AG04450 (cell line): ENCODE measurements at regions not wholly inside any gene's neighbourhood (a gene's known extent, or its start where the extent isn't known, plus 50 kb on each side); places are given as distances from the start of the nearest gene placed in this dataset.

Experiments used
- CTCF ChIA-PET: fragments of 300-600, 350-600 bp; formaldehyde crosslinking; extraction: SDS; loops from one replicate; lab custom pipeline; 2022; ENCODE audit warnings: antibody characterized with exemption, inconsistent platforms; lab: Charles Lee
- POLR2A ChIA-PET: fragments of 350-600 bp; formaldehyde crosslinking; extraction: SDS; loops from one replicate; lab custom pipeline; 2021; ENCODE audit warnings: antibody characterized with exemption, inconsistent platforms; lab: Yijun Ruan, JAX
- DNase-seq: peaks from one replicate; pipeline ENCODE4 v3.0.0-alpha.2; 2011; ENCODE audit warnings: low read depth, low spot score
- H3K27ac ChIP-seq: one replicate; pipeline ENCODE4 v1.5.1; 2012; ENCODE audit warnings: low read depth, low read length, control low read depth
- H3K27me3 ChIP-seq: one replicate; pipeline ENCODE4 v1.6.0; 2012; ENCODE audit warnings: low read length; ENCODE audit not compliant: control insufficient read depth, insufficient read depth
- H3K4me3 ChIP-seq: 2 replicates; pipeline ENCODE4 v1.5.1; 2011; ENCODE audit warnings: mild to moderate bottlenecking, low read depth, low read length, control low read depth
- H3K9me3 ChIP-seq: 2 replicates; pipeline ENCODE4 v1.5.1; 2012; ENCODE audit warnings: low read length; ENCODE audit not compliant: control insufficient read depth, insufficient read depth
- CTCF ChIP-seq: IDR thresholded peaks from 2 replicates; pipeline ENCODE4 v1.5.1; 2011; ENCODE audit warnings: low read depth, low read length, control low read depth, inconsistent platforms

- POLR2A ChIA-PET, result no interaction called here
Observed at GRCh38 chr9:87798261-87798833, 72.4 kb downstream of the CTSL start.

GRCh38 chr9:87799503-87799902 is 73.6 kb downstream of the CTSL start:
- Histone ChIP-seq H3K27me3 (peaks cover 19% of the 10 kb centered on the region), H3K4me3 (no peak overlapping the region), H3K27ac (no peak overlapping the region), H3K9me3 (no peaks in the 10 kb centered on the region)
- no peak for DNase-seq
- TF ChIP-seq CTCF, result no peak
- POLR2A ChIA-PET, result no interaction called here
- CTCF ChIA-PET, result interaction anchor here (1.9 kb wide), 1 partner anchor 13 kb away, joined by 5 read pairs; no protein-coding TSS in a partner anchor

More at GRCh38 chr9:87798261-87798833, 72.4 kb downstream of the CTSL start:
- Histone ChIP-seq H3K9me3 (no peaks in the 10 kb centered on the region), H3K27me3 (peaks cover 19% of the 10 kb centered on the region), H3K4me3 (no peak overlapping the region), H3K27ac (no peak overlapping the region)
- TF ChIP-seq CTCF, result no peak
- DNase-seq, result no peak
- CTCF ChIA-PET, result interaction anchor here (1.9 kb wide), 1 partner anchor 14 kb away, joined by 5 read pairs; no protein-coding TSS in a partner anchor

GRCh38 chr9:87800456-87800855 is 74.5 kb downstream of the CTSL start:
- H3K27me3 ChIP-seq, result peaks cover 19% of the 10 kb centered on the region
- no peak for TF ChIP-seq CTCF
- DNase-seq, result no peak
- CTCF ChIA-PET, result interaction anchor here (1.7 to 1.9 kb wide), 2 partner anchors 12 kb away, joined by 5 to 6 read pairs; no protein-coding TSS in a partner anchor
- H3K27ac ChIP-seq, result no peak overlapping the region
- no peak overlapping the region for H3K4me3 ChIP-seq
- no peaks in the 10 kb centered on the region for H3K9me3 ChIP-seq
- POLR2A ChIA-PET, result no interaction called here

GRCh38 chr9:87801013-87801412 is 75.1 kb downstream of the CTSL start:
- Histone ChIP-seq H3K27me3 (peaks cover 19% of the 10 kb centered on the region), H3K27ac (no peak overlapping the region), H3K4me3 (no peak overlapping the region), H3K9me3 (no peaks in the 10 kb centered on the region)
- ChIA-PET POLR2A (no interaction called here), CTCF (interaction anchor here (1.7 kb wide), 1 partner anchor 12 kb away, joined by 6 read pairs; no protein-coding TSS in a partner anchor)
- no peak for DNase-seq
- no peak for TF ChIP-seq CTCF

GRCh38 chr9:87803166-87803565 is 77.2 kb downstream of the CTSL start:
- Histone ChIP-seq H3K4me3 (no peak overlapping the region), H3K27ac (no peak overlapping the region), H3K27me3 (peaks cover 21% of the 10 kb centered on the region), H3K9me3 (no peaks in the 10 kb centered on the region)
- TF ChIP-seq CTCF, result no peak
- ChIA-PET POLR2A (no interaction called here), CTCF (interaction anchor here (1.3 kb wide), 1 partner anchor 118 kb away, joined by 3 read pairs; no protein-coding TSS in a partner anchor)
- DNase-seq, result no peak
